MG63 (cell line): ENCODE measurements at regions not wholly inside any gene's neighbourhood (a gene's known extent, or its start where the extent isn't known, plus 50 kb on each side); places are given as distances from the start of the nearest gene placed in this dataset.

Experiments
- DNase-seq: peaks from one replicate; pipeline ENCODE4 v3.0.0-alpha.2; 2020
- H3K27me3 ChIP-seq: fragments of 250-450 bp; sonication (Bioruptor Pico); 2 replicates; pipeline ENCODE4 v1.5.1; 2020; ENCODE audit warnings: mild to moderate bottlenecking, moderate library complexity
- H3K36me3 ChIP-seq: fragments of 250-450 bp; sonication (Bioruptor Pico); 2 replicates; pipeline ENCODE4 v1.5.1; 2020; ENCODE audit warnings: mild to moderate bottlenecking, moderate library complexity
- H3K4me3 ChIP-seq: fragments of 250-450 bp; sonication (Bioruptor Pico); 2 replicates; pipeline ENCODE4 v1.5.1; 2020; ENCODE audit warnings: mild to moderate bottlenecking, moderate library complexity
- H3K9me3 ChIP-seq: fragments of 250-450 bp; sonication (Bioruptor Pico); 2 replicates; pipeline ENCODE4 v1.5.1; 2020; ENCODE audit warnings: mild to moderate bottlenecking, moderate library complexity

GRCh38 chr1:80988926-80989325 is 811.8 kb upstream of the ADGRL2 start:
- H3K36me3 ChIP-seq = no peaks in the 10 kb centered on the region
- no peak overlapping the region for H3K4me3 ChIP-seq
- no peak for DNase-seq
- no peaks in the 10 kb centered on the region for H3K27me3 ChIP-seq
- H3K9me3 ChIP-seq = no peaks in the 10 kb centered on the region

DNA sequence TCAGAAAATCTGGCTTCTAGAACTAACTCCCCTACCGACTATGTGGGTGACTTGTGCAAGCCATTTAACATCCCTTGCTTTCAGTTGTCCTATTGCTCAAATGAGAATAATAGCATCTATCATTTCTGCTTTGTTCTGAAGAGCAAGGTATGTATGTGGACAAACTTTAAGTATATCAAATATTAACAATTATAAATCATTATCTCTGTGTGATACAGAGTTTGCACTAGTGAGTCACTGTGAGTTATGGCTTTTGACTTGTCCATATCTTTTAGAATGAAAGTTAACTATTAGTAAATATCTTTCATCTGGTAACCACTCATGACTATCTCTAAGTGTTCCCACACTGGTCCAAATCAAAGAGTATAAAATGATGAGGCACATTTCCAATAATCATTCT is 812.9 kb upstream of the ADGRL2 start:
- DNase-seq = no peak

GRCh38 chr1:80987106-80987505 is 813.6 kb upstream of the ADGRL2 start:
- no peak overlapping the region for H3K4me3 ChIP-seq
- DNase-seq = no peak
- no peaks in the 10 kb centered on the region for H3K36me3 ChIP-seq
- no peaks in the 10 kb centered on the region for H3K9me3 ChIP-seq
- H3K27me3 ChIP-seq = no peaks in the 10 kb centered on the region

More for the DNA sequence above, 812.9 kb upstream of the ADGRL2 start:
- no peaks in the 10 kb centered on the region for H3K36me3 ChIP-seq
- H3K4me3 ChIP-seq = no peak overlapping the region
- H3K27me3 ChIP-seq = no peaks in the 10 kb centered on the region
- H3K9me3 ChIP-seq = no peaks in the 10 kb centered on the region

DNA sequence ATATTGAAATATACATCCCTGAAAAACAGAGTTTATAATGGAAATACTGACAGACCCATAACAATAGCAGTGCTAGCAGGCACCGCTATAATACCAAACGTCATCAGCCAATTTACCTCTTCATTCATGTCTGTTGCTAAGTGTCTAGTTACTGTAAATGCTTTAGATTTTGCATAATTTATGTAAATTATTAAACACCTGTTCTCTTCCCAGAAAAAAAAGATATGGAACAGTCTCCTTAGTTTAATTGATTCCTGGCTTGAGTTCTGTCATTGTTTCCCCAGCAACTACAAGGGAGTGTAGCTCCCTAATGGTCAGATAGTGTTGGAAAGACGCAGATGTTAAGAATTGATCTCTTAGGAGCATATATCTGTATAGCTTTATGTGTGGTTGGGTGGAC is 817.9 kb upstream of the ADGRL2 start:
- no peaks in the 10 kb centered on the region for H3K27me3 ChIP-seq
- H3K36me3 ChIP-seq = no peaks in the 10 kb centered on the region
- H3K9me3 ChIP-seq = no peaks in the 10 kb centered on the region
- DNase-seq = no peak
- H3K4me3 ChIP-seq = no peak overlapping the region

DNA sequence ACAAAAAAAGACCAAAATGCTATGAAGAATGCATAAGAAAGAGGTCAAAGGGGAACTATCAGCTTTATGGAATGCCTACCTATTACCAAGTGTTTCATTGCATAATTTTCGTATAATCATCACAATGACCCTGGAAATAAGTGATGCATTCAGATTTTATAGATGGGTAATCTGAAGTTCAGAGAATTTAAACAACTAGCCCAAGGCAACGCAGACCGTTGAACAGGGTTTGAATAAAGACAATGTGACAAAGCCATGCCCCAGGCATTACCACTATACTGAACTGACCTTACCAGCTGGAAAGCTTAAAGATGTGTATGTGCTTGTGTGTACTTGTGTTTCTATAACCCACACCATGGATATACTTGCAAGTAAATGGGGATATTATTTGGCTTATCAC is 827.6 kb upstream of the ADGRL2 start:
- no peak overlapping the region for H3K4me3 ChIP-seq
- H3K27me3 ChIP-seq = no peaks in the 10 kb centered on the region; the same call in 1 of the 2 replicates
- no peaks in the 10 kb centered on the region for H3K9me3 ChIP-seq
- no peak for DNase-seq
- no peaks in the 10 kb centered on the region for H3K36me3 ChIP-seq

DNA sequence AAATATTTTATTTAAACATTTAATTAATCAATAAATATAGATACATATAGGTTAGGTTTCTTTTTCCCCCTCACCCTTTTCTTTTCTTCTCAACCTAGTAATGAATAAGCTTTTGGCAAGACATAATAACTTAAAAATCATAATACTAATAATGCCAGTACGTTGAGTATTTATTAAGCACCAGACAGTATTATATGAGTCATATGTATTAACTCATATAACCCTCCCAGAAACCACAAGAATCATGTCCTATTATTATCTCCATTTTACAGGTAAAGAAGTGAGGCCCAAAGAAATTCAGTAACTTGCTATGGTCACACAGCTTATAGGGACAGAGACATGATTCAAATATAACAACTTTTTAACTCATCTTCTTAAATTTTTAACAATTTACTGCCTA is 834.5 kb upstream of the ADGRL2 start:
- no peaks in the 10 kb centered on the region for H3K27me3 ChIP-seq
- no peaks in the 10 kb centered on the region for H3K9me3 ChIP-seq
- no peak overlapping the region for H3K4me3 ChIP-seq
- H3K36me3 ChIP-seq = no peaks in the 10 kb centered on the region
- no peak for DNase-seq

- H3K36me3 ChIP-seq = no peaks in the 10 kb centered on the region
- DNase-seq = no peak
- no peak overlapping the region for H3K4me3 ChIP-seq
- no peaks in the 10 kb centered on the region for H3K27me3 ChIP-seq
- H3K9me3 ChIP-seq = no peaks in the 10 kb centered on the region
Measured at GRCh38 chr1:80962564-80962963, 838.2 kb upstream of the ADGRL2 start.

DNA sequence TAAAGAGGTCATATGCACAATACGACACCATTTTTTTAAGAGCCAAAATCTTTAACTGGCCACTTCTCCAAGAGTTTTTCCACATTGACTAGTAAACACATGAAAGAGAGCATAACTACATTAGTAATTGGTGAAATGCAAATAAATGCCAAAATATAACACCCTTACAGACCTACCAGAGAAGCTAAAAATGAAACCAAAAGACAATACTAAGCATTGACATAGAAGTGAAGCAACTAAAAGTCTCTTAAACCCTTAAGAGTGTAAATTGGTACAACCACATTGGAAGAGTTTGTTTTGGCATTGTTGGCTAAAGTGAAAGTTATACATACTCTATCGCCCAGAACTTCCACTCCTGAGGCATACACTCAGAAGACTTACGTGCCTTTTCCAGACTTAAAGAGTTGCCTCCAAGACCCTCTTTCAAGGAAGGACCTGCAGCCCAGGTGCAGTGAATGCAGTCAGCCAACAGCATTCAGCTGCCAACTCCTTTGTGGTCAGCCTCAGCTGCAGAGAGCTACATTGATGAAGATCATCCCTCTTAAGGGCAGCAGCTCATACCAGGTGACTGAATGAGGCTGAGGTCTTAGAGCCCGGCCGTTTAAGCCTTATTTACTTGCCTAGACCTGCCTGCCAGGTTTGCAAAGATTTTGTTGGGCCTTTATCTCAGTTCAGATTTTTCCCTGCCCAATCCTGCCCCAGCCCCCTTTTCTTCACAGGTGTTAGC is 839.1 kb upstream of the ADGRL2 start:
- Histone ChIP-seq H3K9me3 (no peaks in the 10 kb centered on the region), H3K4me3 (no peak overlapping the region), H3K27me3 (no peaks in the 10 kb centered on the region), H3K36me3 (no peaks in the 10 kb centered on the region)
- DNase-seq = no peak

DNA sequence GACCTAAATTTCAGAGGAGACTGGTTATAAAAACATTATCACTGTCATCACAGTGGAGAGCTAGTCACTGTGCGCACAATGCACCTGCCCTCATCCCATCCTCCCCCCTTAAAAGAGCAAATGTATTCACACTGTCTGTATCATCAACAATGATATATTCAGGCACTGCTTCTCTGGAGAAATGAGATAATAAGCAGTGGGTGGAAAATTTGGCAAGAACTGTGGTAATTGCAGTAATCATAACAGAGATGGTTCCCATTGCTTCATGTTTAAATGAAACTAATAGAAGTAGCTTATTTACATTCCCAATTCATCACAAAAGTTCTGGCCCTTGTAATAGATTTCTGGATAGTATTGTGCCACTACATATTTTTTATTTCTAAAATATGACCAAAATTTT is 867.4 kb upstream of the ADGRL2 start:
- Histone ChIP-seq H3K36me3 (no peaks in the 10 kb centered on the region), H3K27me3 (no peaks in the 10 kb centered on the region), H3K9me3 (no peaks in the 10 kb centered on the region), H3K4me3 (no peak overlapping the region)
- DNase-seq = no peak

DNA sequence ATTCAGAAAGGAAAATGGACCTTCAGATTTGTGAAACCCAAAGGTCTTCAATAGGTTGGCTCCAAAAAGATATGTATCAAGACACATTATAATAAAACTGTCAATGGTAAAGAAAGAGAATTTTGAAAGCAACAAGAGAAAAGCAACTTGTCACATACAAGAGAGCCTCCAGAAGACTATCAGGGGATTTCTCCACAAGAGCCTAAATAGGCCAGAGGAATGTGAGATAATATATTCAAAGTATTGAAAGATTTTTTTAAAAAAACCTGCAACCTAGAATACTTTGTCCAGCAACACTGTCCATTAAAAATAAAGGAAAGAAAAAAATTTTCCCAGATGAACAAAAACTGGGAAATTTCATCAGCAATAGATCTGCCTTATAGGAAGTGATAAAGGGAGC is 869.6 kb upstream of the ADGRL2 start:
- no peak for DNase-seq
- no peaks in the 10 kb centered on the region for H3K9me3 ChIP-seq
- H3K4me3 ChIP-seq = no peak overlapping the region
- no peaks in the 10 kb centered on the region for H3K27me3 ChIP-seq
- no peaks in the 10 kb centered on the region for H3K36me3 ChIP-seq

GRCh38 chr1:80929868-80930508 is 870.7 kb upstream of the ADGRL2 start:
- no peaks in the 10 kb centered on the region for H3K27me3 ChIP-seq
- H3K4me3 ChIP-seq = no peak overlapping the region
- H3K9me3 ChIP-seq = no peaks in the 10 kb centered on the region
- no peak for DNase-seq
- no peaks in the 10 kb centered on the region for H3K36me3 ChIP-seq

- DNase-seq = no peak
- Histone ChIP-seq H3K9me3 (no peaks in the 10 kb centered on the region), H3K36me3 (no peaks in the 10 kb centered on the region), H3K27me3 (no peaks in the 10 kb centered on the region), H3K4me3 (no peak overlapping the region)
Measured at GRCh38 chr1:80926531-80926930, 874.2 kb upstream of the ADGRL2 start.

- H3K9me3 ChIP-seq = no peaks in the 10 kb centered on the region
- H3K27me3 ChIP-seq = no peaks in the 10 kb centered on the region
- DNase-seq = no peak
- H3K36me3 ChIP-seq = no peaks in the 10 kb centered on the region
- no peak overlapping the region for H3K4me3 ChIP-seq
Measured at GRCh38 chr1:80925130-80925805, 875.5 kb upstream of the ADGRL2 start.

- H3K36me3 ChIP-seq = no peaks in the 10 kb centered on the region
- no peaks in the 10 kb centered on the region for H3K9me3 ChIP-seq
- DNase-seq = no peak
- H3K4me3 ChIP-seq = no peak overlapping the region
- H3K27me3 ChIP-seq = no peaks in the 10 kb centered on the region
Measured at GRCh38 chr1:80924290-80924689, 876.4 kb upstream of the ADGRL2 start.

GRCh38 chr1:80922906-80923305 is 877.8 kb upstream of the ADGRL2 start:
- Histone ChIP-seq H3K9me3 (no peaks in the 10 kb centered on the region), H3K36me3 (no peaks in the 10 kb centered on the region), H3K4me3 (no peak overlapping the region), H3K27me3 (no peaks in the 10 kb centered on the region)
- DNase-seq = no peak

GRCh38 chr1:80919426-80919825 is 881.3 kb upstream of the ADGRL2 start:
- Histone ChIP-seq H3K36me3 (no peaks in the 10 kb centered on the region), H3K4me3 (no peak overlapping the region), H3K27me3 (no peaks in the 10 kb centered on the region), H3K9me3 (no peaks in the 10 kb centered on the region)
- DNase-seq = no peak

DNA sequence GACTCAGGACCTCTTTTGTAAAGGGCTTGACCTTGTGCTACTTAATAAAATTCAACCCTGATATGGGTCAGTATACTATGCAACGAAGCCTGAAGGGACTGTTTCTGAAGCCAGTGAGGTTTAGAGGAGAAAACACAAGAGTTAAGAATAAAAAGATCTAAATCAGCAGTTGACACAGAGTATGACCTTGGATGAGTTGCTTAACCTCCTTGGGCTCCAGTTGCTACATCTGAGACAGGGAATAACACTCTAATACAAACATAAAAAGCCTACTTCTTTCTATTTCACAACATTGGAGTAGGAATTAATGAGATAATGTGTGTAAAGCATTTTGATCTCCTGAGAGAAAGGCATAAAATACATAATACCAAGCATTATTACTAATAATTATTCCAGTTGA is 882.4 kb upstream of the ADGRL2 start:
- Histone ChIP-seq H3K4me3 (no peak overlapping the region), H3K9me3 (no peaks in the 10 kb centered on the region)
- DNase-seq = no peak

GRCh38 chr1:80917826-80918225 is 882.9 kb upstream of the ADGRL2 start:
- H3K4me3 ChIP-seq = no peak overlapping the region
- no peaks in the 10 kb centered on the region for H3K36me3 ChIP-seq
- H3K9me3 ChIP-seq = no peaks in the 10 kb centered on the region
- no peak for DNase-seq
- no peaks in the 10 kb centered on the region for H3K27me3 ChIP-seq

More for the DNA sequence above, 882.4 kb upstream of the ADGRL2 start:
- no peaks in the 10 kb centered on the region for H3K36me3 ChIP-seq
- H3K27me3 ChIP-seq = no peaks in the 10 kb centered on the region
